Progenitor cell of endocrine pancreas (in vitro differentiated cells): ENCODE measurements at regions not wholly inside any gene's neighbourhood (a gene's known extent, or its start where the extent isn't known, plus 50 kb on each side); places are given as distances from the start of the nearest gene placed in this dataset.
"Not testable (repeated sequence)": the region's sequence is repeated elsewhere in the genome, so short reads cannot be mapped to it uniquely, and the experiment has no call there.

Experiments
- DNase-seq: peaks from one replicate; pipeline ENCODE4 v3.0.0; 2021; ENCODE audit warnings: low spot score; ENCODE audit not compliant: unreplicated experiment
- H3K27ac Mint-ChIP-seq: 2 replicates; pipeline ENCODE4 v1.8.0; 2021; ENCODE audit warnings: mild to moderate bottlenecking, moderate library complexity, mixed read lengths
- H3K27me3 Mint-ChIP-seq: 2 replicates; pipeline ENCODE4 v1.8.0; 2021; ENCODE audit warnings: mixed read lengths
- H3K36me3 Mint-ChIP-seq: 2 replicates; pipeline ENCODE4 v1.8.0; 2022; ENCODE audit warnings: mixed read lengths; ENCODE audit not compliant: insufficient read depth
- H3K4me1 Mint-ChIP-seq: 2 replicates; pipeline ENCODE4 v1.8.0; 2021; ENCODE audit warnings: low read depth, mixed read lengths
- H3K4me3 Mint-ChIP-seq: 2 replicates; pipeline ENCODE4 v1.8.0; 2021; ENCODE audit warnings: low read depth, mild to moderate bottlenecking, moderate library complexity, mixed read lengths
- H3K9me3 Mint-ChIP-seq: 2 replicates; pipeline ENCODE4 v1.8.0; 2021; ENCODE audit warnings: low read depth, mixed read lengths
- CTCF ChIP-seq: fragments of 200-600 bp; sonication (generic); IDR thresholded peaks from one replicate; pipeline ENCODE4 v1.5.0; 2021; ENCODE audit warnings: antibody characterized with exemption, mild to moderate bottlenecking; ENCODE audit not compliant: unreplicated experiment

DNA sequence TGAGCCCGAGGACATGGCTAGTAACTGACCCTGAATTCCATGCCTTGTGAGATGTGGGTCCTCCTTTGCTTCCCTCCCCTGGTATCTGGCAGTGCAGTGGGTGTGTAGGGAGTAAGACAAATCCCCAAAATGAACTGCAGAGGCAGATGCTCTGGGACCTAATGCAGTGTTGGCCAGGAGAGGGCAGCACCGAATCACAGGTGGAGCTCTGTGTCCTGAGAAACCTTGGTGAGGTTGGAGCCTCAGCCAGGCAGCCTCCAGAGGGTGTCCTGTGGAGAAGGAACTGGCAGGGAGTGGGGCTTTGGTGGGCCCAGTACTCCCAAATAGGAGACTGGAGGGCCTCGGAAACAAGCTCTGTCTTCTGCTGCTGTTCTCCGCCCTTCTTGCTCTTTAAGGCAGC lies 209.9 kb downstream of the CCNG2 start:
- not testable (repeated sequence) for H3K27me3 Mint-ChIP-seq, H3K4me1 Mint-ChIP-seq, H3K27ac Mint-ChIP-seq, DNase-seq, H3K36me3 Mint-ChIP-seq, H3K9me3 Mint-ChIP-seq, H3K4me3 Mint-ChIP-seq
- TF ChIP-seq CTCF, result peak; percentile 32

GRCh38 chr4:77367638-77368037 lies 210.6 kb downstream of the CCNG2 start:
- DNase-seq, result no peak
- H3K36me3 Mint-ChIP-seq, result no peaks in the 10 kb centered on the region
- H3K4me1 Mint-ChIP-seq, result no peaks in the 10 kb centered on the region
- no peak overlapping the region for H3K27ac Mint-ChIP-seq
- TF ChIP-seq CTCF, result no peak
- H3K27me3 Mint-ChIP-seq, result peaks cover 3% of the 10 kb centered on the region
- H3K4me3 Mint-ChIP-seq, result no peak overlapping the region
- H3K9me3 Mint-ChIP-seq, result no peaks in the 10 kb centered on the region

DNA sequence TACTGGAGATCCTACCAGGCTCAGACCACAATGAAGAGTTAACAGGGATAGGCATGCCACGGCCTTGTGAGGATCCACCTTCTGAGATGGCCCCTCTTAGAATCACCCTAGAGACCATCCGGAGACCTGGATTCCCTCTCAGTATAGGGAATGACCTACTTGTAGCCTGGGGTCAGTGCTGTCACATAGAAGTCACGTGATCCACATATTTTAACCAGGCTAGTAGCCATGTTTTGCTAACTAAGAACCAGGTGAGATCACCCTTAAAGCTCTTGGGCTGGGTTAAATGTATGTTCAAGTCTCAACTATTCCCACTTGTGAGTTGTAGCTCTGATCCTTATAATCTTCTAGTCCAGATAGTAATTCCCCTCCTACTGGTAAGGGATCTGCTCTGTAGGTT lies 215.4 kb downstream of the CCNG2 start:
- no peaks in the 10 kb centered on the region for H3K9me3 Mint-ChIP-seq

DNA sequence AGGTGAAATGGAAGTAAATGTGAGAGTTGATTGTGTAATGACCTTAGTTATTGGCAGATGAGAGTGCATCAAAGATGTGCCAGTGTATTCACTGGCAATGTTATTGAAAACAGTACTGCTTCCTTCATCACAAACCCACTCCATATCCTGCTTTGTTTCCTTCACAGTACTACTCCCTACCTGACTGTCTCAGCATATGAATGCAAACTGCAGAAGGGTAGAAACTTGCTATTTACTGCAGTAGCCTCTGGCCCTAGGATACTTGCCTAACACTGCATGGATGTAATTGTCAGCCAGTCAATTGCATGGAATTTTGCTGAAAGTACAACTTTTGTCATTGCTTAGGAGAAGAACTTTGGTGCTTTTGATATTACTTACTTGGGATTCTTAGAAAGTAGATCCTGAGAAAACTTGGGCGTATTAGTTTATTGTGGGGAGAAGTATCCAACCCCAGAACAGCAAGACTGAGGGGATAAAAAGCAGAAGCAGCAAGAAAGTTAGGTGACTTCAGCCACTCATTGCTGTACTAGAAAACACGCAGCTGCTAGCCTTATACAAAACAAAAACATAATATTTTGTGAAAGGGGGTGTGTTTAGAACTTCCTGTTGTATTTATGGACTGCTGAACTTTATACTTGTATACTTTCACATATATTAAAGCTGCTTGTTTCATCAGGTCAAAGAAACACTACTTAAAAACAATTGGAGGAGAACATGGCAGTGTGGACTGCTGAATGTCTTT lies 219.0 kb downstream of the CCNG2 start:
- Mint-ChIP-seq H3K9me3 (no peaks in the 10 kb centered on the region), H3K27ac (no peak overlapping the region), H3K4me1 (peaks cover 3% of the 10 kb centered on the region), H3K27me3 (peaks cover 11% of the 10 kb centered on the region), H3K4me3 (no peak overlapping the region), H3K36me3 (no peaks in the 10 kb centered on the region)
- no peak for DNase-seq
- TF ChIP-seq CTCF, result no peak

More for the DNA sequence above, 215.4 kb downstream of the CCNG2 start:
- no peaks in the 10 kb centered on the region for H3K36me3 Mint-ChIP-seq
- no peak for DNase-seq
- no peak for TF ChIP-seq CTCF
- no peaks in the 10 kb centered on the region for H3K4me1 Mint-ChIP-seq
- no peak overlapping the region for H3K4me3 Mint-ChIP-seq
- H3K27me3 Mint-ChIP-seq, result peaks cover 3% of the 10 kb centered on the region
- H3K27ac Mint-ChIP-seq, result no peak overlapping the region

DNA sequence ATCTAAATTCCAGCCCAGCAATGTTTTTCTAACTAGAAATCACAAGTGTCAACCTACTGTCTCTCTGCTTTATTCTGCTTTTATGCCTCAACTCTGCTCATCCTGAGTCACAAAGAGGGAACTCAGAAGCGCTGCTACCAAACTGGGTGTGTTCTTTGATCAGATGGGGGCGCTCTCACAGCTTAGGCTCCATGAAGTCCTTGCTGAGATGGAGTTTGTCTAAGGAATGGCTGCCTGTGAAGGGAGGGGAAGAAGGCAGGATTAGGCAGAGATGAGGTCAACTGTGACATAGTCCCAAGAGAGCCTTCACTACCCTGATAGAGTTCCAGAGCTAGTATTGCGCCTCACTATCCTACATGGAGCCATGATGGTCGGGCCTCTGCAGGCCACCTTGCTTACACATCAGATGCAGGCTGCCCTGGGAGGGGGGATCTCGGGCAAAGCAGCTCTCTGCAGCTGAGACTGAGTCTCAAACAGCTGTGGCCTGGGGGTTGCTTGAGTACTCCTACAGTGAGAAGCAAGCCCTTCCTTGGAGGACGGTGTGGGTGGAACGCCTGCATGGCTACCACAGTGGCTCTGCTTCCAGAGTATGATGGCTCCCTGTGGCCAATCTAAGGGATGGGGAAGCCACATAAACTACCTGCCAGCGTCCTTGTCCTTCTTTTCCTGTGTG lies 219.9 kb downstream of the CCNG2 start:
- H3K4me1 Mint-ChIP-seq, result peaks cover 3% of the 10 kb centered on the region
- H3K27me3 Mint-ChIP-seq, result peaks cover 8% of the 10 kb centered on the region
- DNase-seq, result no peak
- H3K4me3 Mint-ChIP-seq, result no peak overlapping the region
- no peak overlapping the region for H3K27ac Mint-ChIP-seq
- H3K36me3 Mint-ChIP-seq, result no peaks in the 10 kb centered on the region
- no peaks in the 10 kb centered on the region for H3K9me3 Mint-ChIP-seq
- no peak for TF ChIP-seq CTCF
